GM12878 (cell line): ENCODE measurements at regions not wholly inside any gene's neighbourhood (a gene's known extent, or its start where the extent isn't known, plus 50 kb on each side); places are given as distances from the start of the nearest gene placed in this dataset.

Experiments used
- ATAC-seq: fragments of 200-7000 bp; cut with Tn5 transposase; 3 replicates; pipeline ENCODE4 v1.9.1; 2020; ENCODE audit warnings: mild to moderate bottlenecking, moderate library complexity
- BruUV-seq: library from RNA; stranded (reverse); fragments of 400-500 nt; replicated peaks from 2 replicates; lab custom pipeline; 2021; lab: Mats Ljungman, UMichigan
- CTCF ChIA-PET: fragments of 300-600 bp; sonication (Branson Sonifier 250); formaldehyde crosslinking; extraction: SDS; loops from one replicate; lab custom pipeline; 2021; ENCODE audit warnings: inconsistent platforms; lab: Yijun Ruan, JAX
- POLR2A ChIA-PET: fragments of 350-600 bp; formaldehyde crosslinking; extraction: SDS; loops from one replicate; lab custom pipeline; 2021; ENCODE audit warnings: inconsistent platforms; lab: Charles Lee
- RAD21 ChIA-PET: fragments of 300-600 bp; sonication (Branson Sonifier 250); formaldehyde crosslinking; loops from one replicate; lab custom pipeline; 2023; ENCODE audit warnings: antibody characterized with exemption; ENCODE audit not compliant: unreplicated experiment; lab: Charles Lee
- SMC1A ChIA-PET: fragments of 300-600 bp; sonication (Branson Sonifier 250); formaldehyde crosslinking; loops from one replicate; lab custom pipeline; 2023; ENCODE audit not compliant: unreplicated experiment, uncharacterized antibody; lab: Charles Lee
- DNase-seq: peaks from one replicate; pipeline ENCODE4 v3.0.0-alpha.2; 2011; ENCODE audit warnings: low read depth, low spot score
- FAIRE-seq: peaks from 3 replicates; lab custom pipeline; 2011; peaks lifted over from hg19 to GRCh38; lab: Jason Lieb, UNC
- H2AFZ ChIP-seq: 2 replicates; pipeline ENCODE4 v1.6.0; 2011; ENCODE audit warnings: low read depth, low read length, control low read depth; ENCODE audit not compliant: control insufficient read depth
- H3K27ac ChIP-seq: 2 replicates; pipeline ENCODE4 v1.5.1; 2011; ENCODE audit warnings: control low read depth; ENCODE audit not compliant: control insufficient read depth, insufficient read depth
- H3K27me3 ChIP-seq, 2 experiments: replicated peaks in 1 of 2; 2 replicates each; pipeline versions ENCODE4 v1.6.0 to v1.6.1; 2011; ENCODE audit warnings: low read length in 1 of 2; ENCODE audit not compliant: control insufficient read depth in 2 of 2, insufficient read depth in 2 of 2
- H3K36me3 ChIP-seq, 2 experiments: 2 replicates each; pipeline ENCODE4 v1.5.1; 2011; ENCODE audit warnings: low read length in 1 of 2; ENCODE audit not compliant: control insufficient read depth in 2 of 2, insufficient read depth in 2 of 2
- H3K4me1 ChIP-seq: 2 replicates; pipeline ENCODE4 v1.6.1; 2011; ENCODE audit warnings: mild to moderate bottlenecking, low read length, moderate library complexity, mixed read lengths; ENCODE audit not compliant: control insufficient read depth, insufficient read depth
- H3K4me2 ChIP-seq: 2 replicates; pipeline ENCODE4 v1.6.0; 2011; ENCODE audit warnings: control low read depth; ENCODE audit not compliant: control insufficient read depth, insufficient read depth
- H3K4me3 ChIP-seq: fragments of 200-600 bp; sonication (generic); 2 replicates; pipeline ENCODE4 v1.5.1; 2016
- H3K79me2 ChIP-seq: 2 replicates; pipeline ENCODE4 v1.6.0; 2011; ENCODE audit warnings: low read length; ENCODE audit not compliant: control insufficient read depth, insufficient read depth
- H3K9ac ChIP-seq: 2 replicates; pipeline ENCODE4 v1.8.0; 2011; ENCODE audit warnings: low read length, control low read depth, mixed read lengths; ENCODE audit not compliant: control insufficient read depth, insufficient read depth
- H3K9me3 ChIP-seq: replicated peaks from 3 replicates; pipeline ENCODE4 v1.5.1; 2011; ENCODE audit warnings: mild to moderate bottlenecking, low read length; ENCODE audit not compliant: control insufficient read depth, insufficient read depth
- H4K20me1 ChIP-seq: 2 replicates; pipeline ENCODE4 v1.6.0; 2011; ENCODE audit not compliant: control insufficient read depth, insufficient read depth
- ATF2 ChIP-seq: IDR thresholded peaks from 2 replicates; pipeline ENCODE4 v1.6.1; 2012; ENCODE audit warnings: low read length, inconsistent platforms
- BACH1 ChIP-seq: fragments of 450-650 bp; IDR thresholded peaks from 2 replicates; pipeline ENCODE4 v1.6.1; 2017; ENCODE audit warnings: mild to moderate bottlenecking, borderline replicate concordance
- BRCA1 ChIP-seq: IDR thresholded peaks from 2 replicates; pipeline ENCODE4 v1.6.1; 2011; ENCODE audit warnings: low read depth, low read length, improper control_type of control experiment
- CREM ChIP-seq: IDR thresholded peaks from 2 replicates; pipeline ENCODE4 v1.6.1; 2014; ENCODE audit warnings: antibody characterized with exemption, low read depth
- E2F8 ChIP-seq: fragments of 450-650 bp; IDR thresholded peaks from 2 replicates; pipeline ENCODE4 v1.6.1; 2018; ENCODE audit warnings: mild to moderate bottlenecking, low read depth, moderate library complexity; ENCODE audit not compliant: partially characterized antibody
- HDGF ChIP-seq: fragments of 450-650 bp; IDR thresholded peaks from 2 replicates; pipeline ENCODE4 v1.6.1; 2016; ENCODE audit warnings: antibody characterized with exemption
- PAX8 ChIP-seq: fragments of 450-650 bp; IDR thresholded peaks from 2 replicates; pipeline ENCODE4 v1.6.1; 2017; ENCODE audit warnings: mild to moderate bottlenecking, moderate library complexity
- POLR2AphosphoS5 ChIP-seq: IDR thresholded peaks from 2 replicates; pipeline ENCODE4 v1.6.1; 2011; ENCODE audit warnings: mild to moderate bottlenecking, low read length, inconsistent platforms
- RAD21 ChIP-seq: IDR thresholded peaks from 2 replicates; pipeline ENCODE4 v1.6.1; 2011; ENCODE audit warnings: mild to moderate bottlenecking, low read depth, low read length, moderate library complexity; ENCODE audit not compliant: insufficient read depth
- RCOR1 ChIP-seq: conservative IDR thresholded peaks from 2 replicates; pipeline ENCODE4 v1.6.1; 2012; ENCODE audit warnings: low read depth, low read length, improper control_type of control experiment
- SKIL ChIP-seq: fragments of 450-650 bp; IDR thresholded peaks from 2 replicates; pipeline ENCODE4 v1.6.1; 2017; ENCODE audit warnings: mild to moderate bottlenecking, low read depth, inconsistent platforms; ENCODE audit not compliant: poor library complexity, severe bottlenecking
- STAT3 ChIP-seq: IDR thresholded peaks from 2 replicates; pipeline ENCODE4 v1.6.1; 2011; ENCODE audit warnings: low read depth, low read length, improper control_type of control experiment
- SUZ12 ChIP-seq: fragments of 200-600 bp; sonication (generic); IDR thresholded peaks from one replicate; pipeline ENCODE4 v1.6.1; 2018; ENCODE audit warnings: antibody characterized with exemption, mild to moderate bottlenecking; ENCODE audit not compliant: unreplicated experiment
- ZSCAN29 ChIP-seq: fragments of 450-650 bp; IDR thresholded peaks from 2 replicates; pipeline ENCODE4 v1.6.1; 2017; ENCODE audit warnings: mild to moderate bottlenecking, moderate library complexity
- WGBS: methylation state at CpG from one replicate; pipeline ENCODE4 v1.1.6; 2016; ENCODE audit warnings: low lambda C conversion rate; ENCODE audit not compliant: insufficient replicate concordance, insufficient coverage; ENCODE audit errors: missing lambda C conversion rate; 5-methylcytosine and 5-hydroxymethylcytosine counted together
- in situ Hi-C: fragments of 300-500 bp; cut with MboI; formaldehyde crosslinking; loops from 9 replicates; pipeline ENCODE4 v1.14.3; 2018; ENCODE audit warnings: mixed read lengths
- intact Hi-C: fragments of 100-400 bp; cut with micrococcal nuclease; formaldehyde crosslinking; loops from one replicate; pipeline ENCODE4 v1.14.2; 2022; ENCODE audit not compliant: unreplicated experiment
- TF ChIP-seq, protein P1 (sequence below): fragments of 450-650 bp; conservative IDR thresholded peaks from 2 replicates; pipeline ENCODE4 v1.6.1; 2017; ENCODE audit warnings: mild to moderate bottlenecking, moderate library complexity

- POLR2A ChIA-PET: interaction anchor here (1.2 to 5.4 kb wide), 8 partner anchors 9 to 100 kb away, joined by 3 to 62 read pairs (median 6); partner anchors contain the start of gene SERTAD2
- Histone ChIP-seq H3K27ac (0 out of 2 replicates have a peak overlapping the region, but pooled peaks have one; percentile 7), H3K9ac (no peak overlapping the region), H3K9me3 (no peaks in the 10 kb centered on the region), H3K27me3 (no peaks in the 10 kb centered on the region), H3K36me3 (no peaks in the 10 kb centered on the region), H3K4me1 (peaks cover 10% of the 10 kb centered on the region), H3K4me3 (no peak overlapping the region), H3K4me2 (no peak overlapping the region), H3K79me2 (peaks cover 75% of the 10 kb centered on the region), H2AFZ (no peak overlapping the region), H4K20me1 (no peaks in the 10 kb centered on the region)
- ATAC-seq (no peak), FAIRE-seq (no peak), DNase-seq (no peak)
- RAD21 ChIA-PET: interaction anchor here (1.1 to 15.2 kb wide), 7 partner anchors 7 to 94 kb away, joined by 3 to 514 read pairs (median 6); partner anchors contain the start of gene SERTAD2
- SMC1A ChIA-PET: interaction anchor here (0.9 to 35.8 kb wide), 11 partner anchors 8 to 413 kb away, joined by 3 to 945 read pairs (median 5); partner anchors contain the start of gene SERTAD2
- no peak for TF ChIP-seq PAX8
- TF ChIP-seq SKIL: no peak
- TF ChIP-seq RCOR1: no peak
- TF ChIP-seq, protein P1, sequence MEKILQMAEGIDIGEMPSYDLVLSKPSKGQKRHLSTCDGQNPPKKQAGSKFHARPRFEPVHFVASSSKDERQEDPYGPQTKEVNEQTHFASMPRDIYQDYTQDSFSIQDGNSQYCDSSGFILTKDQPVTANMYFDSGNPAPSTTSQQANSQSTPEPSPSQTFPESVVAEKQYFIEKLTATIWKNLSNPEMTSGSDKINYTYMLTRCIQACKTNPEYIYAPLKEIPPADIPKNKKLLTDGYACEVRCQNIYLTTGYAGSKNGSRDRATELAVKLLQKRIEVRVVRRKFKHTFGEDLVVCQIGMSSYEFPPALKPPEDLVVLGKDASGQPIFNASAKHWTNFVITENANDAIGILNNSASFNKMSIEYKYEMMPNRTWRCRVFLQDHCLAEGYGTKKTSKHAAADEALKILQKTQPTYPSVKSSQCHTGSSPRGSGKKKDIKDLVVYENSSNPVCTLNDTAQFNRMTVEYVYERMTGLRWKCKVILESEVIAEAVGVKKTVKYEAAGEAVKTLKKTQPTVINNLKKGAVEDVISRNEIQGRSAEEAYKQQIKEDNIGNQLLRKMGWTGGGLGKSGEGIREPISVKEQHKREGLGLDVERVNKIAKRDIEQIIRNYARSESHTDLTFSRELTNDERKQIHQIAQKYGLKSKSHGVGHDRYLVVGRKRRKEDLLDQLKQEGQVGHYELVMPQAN: no peak
- no peak for TF ChIP-seq ZSCAN29
- no peak for TF ChIP-seq E2F8
- TF ChIP-seq SUZ12: no peak
- no peak for TF ChIP-seq ATF2
- no peak for TF ChIP-seq RAD21
- no peak for TF ChIP-seq STAT3
- TF ChIP-seq BRCA1: no peak
- no peak for TF ChIP-seq BACH1
- no peak for TF ChIP-seq HDGF
- TF ChIP-seq CREM: no peak
- TF ChIP-seq POLR2AphosphoS5: no peak
- in situ Hi-C loops: no loop called here
- intact Hi-C loops: no loop called here
- WGBS: 91% methylated on average over 1 of the region's 1 CpG
- BruUV-seq: no TSS peak
- CTCF ChIA-PET: interaction anchor here (0.8 to 14.2 kb wide), 11 partner anchors 9 to 411 kb away, joined by 3 to 153 read pairs (median 5); partner anchors contain the start of gene SERTAD2
These were observed 89.0 kb upstream of the SERTAD2 start for GRCh38 chr2:64742678-64743077.
